HG03342 (cell line): ENCODE measurements at regions not wholly inside any gene's neighbourhood (a gene's known extent, or its start where the extent isn't known, plus 50 kb on each side); places are given as distances from the start of the nearest gene placed in this dataset.
"Not testable (repeated sequence)": the region's sequence is repeated elsewhere in the genome, so short reads cannot be mapped to it uniquely, and the experiment has no call there.

Source experiments
- ATAC-seq: cut with Tn5 transposase; IDR thresholded peaks from one replicate; pipeline ENCODE4 v1.9.1; 2021; ENCODE audit warnings: mild to moderate bottlenecking, moderate library complexity; ENCODE audit not compliant: unreplicated experiment

DNA sequence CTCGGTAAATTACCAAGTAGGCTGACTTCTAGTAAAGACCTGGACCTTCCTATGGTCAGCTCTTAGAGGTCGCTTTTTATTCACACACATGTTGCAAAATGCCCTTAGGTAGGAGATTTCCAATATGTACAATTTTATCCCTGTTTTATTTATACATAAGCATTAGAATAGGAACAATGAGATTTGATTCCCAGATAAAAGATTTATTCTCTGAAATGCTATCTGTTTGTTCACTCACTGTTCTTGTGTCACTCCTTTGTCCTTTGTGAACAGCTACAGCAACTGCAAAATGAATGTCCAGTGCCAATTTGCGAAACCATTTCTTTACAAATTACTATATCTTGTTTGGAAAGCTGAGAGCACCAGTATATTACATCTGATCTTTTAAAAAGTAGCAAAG lies 991.5 kb upstream of the TYRP1 start:
- ATAC-seq: no peak

GRCh38 chr9:11702548-11702947 lies 990.6 kb upstream of the TYRP1 start:
- ATAC-seq: no peak

- ATAC-seq: not testable (repeated sequence)
Measured at GRCh38 chr9:11704198-11704597, 989.0 kb upstream of the TYRP1 start.

DNA sequence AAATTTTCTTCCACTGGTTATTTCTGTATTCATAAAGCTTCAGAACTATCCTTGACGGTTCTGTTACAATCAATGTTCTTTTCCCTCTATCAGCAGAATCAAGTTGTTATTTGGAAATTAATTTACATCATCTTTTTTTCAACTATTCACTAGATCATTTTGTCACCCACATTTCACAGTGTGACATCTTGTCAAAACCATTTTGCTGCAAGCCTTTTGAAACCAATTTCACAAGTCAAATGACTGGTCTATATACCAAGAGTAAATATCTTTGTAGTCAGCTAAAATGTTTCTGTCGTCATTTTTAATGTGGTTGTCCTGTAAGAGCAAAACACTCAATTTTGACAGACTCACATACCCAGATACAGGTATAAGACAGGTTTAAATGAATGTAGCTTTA lies 984.3 kb upstream of the TYRP1 start:
- ATAC-seq: no peak

GRCh38 chr9:11709567-11709966 lies 983.6 kb upstream of the TYRP1 start:
- no peak for ATAC-seq

GRCh38 chr9:11713077-11713476 lies 980.1 kb upstream of the TYRP1 start:
- no peak for ATAC-seq

- no peak for ATAC-seq
Measured at GRCh38 chr9:11722957-11723356, 970.2 kb upstream of the TYRP1 start.

DNA sequence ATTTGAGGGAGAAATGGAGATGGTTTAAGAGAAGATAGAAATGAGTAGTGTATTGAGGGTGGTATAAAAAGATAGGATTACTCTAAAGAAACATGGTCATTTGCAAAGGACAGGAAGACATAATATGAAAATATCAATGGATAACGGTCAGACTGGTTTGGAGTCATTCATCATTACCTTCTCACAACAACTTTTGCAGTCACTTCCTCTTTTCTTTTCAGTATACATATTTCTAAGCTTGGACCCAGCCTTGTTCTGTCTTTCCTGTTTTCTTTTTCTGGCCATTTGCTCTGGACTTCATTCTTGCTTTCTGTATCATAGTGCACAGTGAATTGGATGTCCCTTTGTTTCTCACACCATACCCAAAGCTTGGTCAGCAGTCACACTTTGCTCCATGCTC lies 966.5 kb upstream of the TYRP1 start:
- ATAC-seq: no peak

DNA sequence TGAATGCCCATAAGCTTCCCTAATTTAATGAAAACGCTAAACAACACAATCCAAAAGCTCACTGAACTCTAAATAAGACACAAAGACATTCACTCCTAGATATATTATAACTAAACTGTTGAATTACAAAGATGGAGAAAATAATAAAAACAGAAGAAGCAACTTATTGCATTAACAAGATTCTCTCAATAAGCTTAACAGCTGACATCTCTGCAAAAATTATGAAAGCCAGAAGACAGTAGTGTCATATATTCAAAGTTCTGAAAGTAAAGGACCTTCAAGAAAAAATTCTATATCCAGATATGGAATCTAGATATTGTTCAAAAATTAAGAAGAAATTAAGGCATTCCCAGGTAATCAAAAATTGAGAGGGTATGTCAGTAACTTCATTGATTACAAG lies 957.8 kb upstream of the TYRP1 start:
- ATAC-seq: no peak

- ATAC-seq: no peak
Measured at GRCh38 chr9:11742471-11742870, 950.7 kb upstream of the TYRP1 start.

DNA sequence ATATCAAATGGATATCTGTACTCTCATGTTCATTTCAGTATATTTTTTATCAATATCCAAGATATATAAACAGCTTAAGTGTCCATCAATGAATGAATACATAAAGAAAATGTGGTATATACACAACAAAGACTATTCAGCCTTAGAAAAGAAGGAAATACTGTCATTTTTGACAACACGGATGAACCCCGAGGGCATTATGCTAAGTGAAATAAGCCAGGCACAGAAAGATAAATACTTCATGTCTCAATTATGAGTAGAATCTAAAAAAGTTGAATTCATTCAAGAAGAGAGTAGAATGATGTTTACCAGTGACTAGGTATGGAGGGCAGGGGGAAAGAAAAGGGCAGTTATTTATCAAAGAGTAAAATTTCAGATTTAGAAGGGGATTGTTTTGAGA lies 949.8 kb upstream of the TYRP1 start:
- no peak for ATAC-seq

GRCh38 chr9:11749396-11749795 lies 943.8 kb upstream of the TYRP1 start:
- no peak for ATAC-seq

- ATAC-seq: no peak
Measured at GRCh38 chr9:11755951-11756350, 937.2 kb upstream of the TYRP1 start.

GRCh38 chr9:11757408-11757807 lies 935.8 kb upstream of the TYRP1 start:
- no peak for ATAC-seq

- ATAC-seq: no peak
Measured at GRCh38 chr9:11758016-11758415, 935.2 kb upstream of the TYRP1 start.

- ATAC-seq: no peak
Measured at GRCh38 chr9:11779971-11780370, 913.2 kb upstream of the TYRP1 start.

DNA sequence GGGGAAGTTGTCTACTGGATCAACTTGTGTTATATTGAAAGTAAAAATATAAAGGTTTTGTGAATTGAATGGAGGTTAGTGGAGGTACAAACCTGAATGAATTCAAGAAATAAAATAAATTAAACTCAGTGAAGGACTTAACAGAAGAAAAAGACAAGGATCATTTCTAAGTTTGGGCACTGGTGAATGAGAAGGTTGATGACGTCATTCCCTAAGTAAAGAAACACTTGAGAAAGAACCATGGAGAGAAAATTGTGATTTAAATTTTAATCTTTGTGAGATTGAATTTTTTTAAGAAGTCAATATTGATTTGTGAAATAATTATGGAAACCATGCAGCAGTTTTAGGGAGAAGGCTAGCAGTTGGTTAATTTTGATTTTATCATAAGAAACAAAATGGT lies 900.3 kb upstream of the TYRP1 start:
- ATAC-seq: no peak

DNA sequence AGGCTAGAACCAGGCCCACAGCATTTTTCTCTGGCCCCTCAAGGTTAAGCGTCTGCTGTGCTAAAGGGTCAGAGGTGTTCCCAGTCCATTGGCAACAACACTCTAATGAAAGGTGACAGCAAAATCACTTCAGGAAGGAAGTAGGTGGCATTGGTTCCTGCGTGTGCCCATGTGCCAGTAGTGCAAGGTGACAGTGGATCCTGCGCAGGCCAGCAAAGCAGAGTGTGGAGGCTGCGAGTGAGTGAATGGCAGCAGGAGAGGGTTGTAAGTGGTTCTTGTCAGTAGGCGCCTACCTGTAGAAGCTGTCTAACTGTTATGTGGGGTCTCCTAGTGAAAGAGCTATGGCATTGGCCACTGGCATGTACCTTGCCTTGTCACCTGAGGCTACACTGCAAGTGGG lies 898.2 kb upstream of the TYRP1 start:
- no peak for ATAC-seq

- ATAC-seq: no peak
Measured at GRCh38 chr9:11805969-11806368, 887.2 kb upstream of the TYRP1 start.

DNA sequence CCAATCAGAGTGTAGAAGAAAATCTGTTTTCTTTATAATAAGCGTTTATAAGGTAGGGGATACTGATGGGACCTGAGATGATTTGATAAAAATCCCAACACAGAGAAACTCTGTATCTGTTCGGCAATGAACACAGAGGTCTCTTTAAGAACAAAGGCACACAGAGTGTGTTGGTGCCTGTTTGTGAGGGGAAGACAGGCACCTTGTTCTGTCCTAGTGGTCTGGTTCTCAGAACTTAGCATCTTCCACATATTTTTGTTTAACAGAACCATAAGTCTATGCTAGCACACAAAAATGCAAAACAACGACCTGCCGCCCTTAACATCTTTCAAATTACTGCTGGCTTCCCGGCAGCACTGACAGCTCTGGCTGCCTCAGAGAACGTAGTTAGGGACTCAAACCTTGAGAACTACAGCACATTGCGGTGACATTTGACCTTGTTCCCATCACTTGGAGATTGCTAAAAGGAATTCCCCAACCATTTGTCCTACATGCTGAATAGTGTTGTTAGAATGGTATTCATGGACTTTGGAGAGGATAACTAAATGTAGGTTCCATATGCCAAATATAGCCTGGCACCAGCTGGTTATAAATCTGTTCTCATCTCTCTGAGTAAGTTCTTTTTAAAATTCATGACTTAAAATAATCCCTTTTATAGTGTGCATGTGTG lies 871.7 kb upstream of the TYRP1 start:
- ATAC-seq: no peak

GRCh38 chr9:11828201-11828600 lies 865.0 kb upstream of the TYRP1 start:
- no peak for ATAC-seq

DNA sequence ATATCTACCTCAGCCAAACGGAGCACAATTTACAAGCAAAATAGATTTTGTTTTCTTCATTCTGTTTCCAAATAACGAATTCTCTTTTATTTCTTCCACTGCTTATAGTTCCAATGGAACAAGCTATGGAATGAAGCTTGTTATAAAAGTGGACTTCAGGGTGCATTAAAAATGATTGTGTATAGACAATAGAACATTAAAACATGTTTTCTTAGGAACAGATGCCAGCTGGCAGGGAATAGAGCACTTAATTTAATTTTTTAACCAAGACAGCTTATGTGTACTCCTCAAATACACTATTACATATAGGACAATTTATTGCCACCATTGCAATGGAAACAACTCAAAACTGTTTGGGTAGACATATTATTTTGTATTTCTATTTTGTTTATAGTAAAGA lies 860.1 kb upstream of the TYRP1 start:
- no peak for ATAC-seq

DNA sequence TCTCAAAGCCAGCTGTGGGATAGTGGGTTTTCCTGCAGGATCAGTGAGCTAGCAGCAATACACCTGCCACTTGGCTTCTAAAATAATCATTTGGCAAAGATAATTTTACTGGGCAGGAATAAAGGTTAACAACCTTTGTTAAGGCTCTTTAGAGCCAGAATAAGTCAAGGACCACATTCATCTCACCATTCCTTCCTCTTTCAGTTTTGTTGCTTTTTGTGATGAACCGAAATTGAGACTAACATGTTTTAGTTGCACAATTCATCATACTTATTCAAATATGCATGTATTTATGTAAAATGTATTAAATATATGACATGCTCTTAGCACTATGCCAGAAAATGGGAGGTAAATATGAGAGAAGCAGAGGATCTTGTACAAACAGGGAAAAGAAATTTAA lies 824.4 kb upstream of the TYRP1 start:
- ATAC-seq: no peak
